SK-N-SH (cell line): ENCODE measurements at regions not wholly inside any gene's neighbourhood (a gene's known extent, or its start where the extent isn't known, plus 50 kb on each side); places are given as distances from the start of the nearest gene placed in this dataset.

Experiments used
- CTCF ChIA-PET: fragments of 300-600, 350-600 bp; formaldehyde crosslinking; extraction: SDS; loops from one replicate; lab custom pipeline; 2021; lab: Yijun Ruan, JAX
- POLR2A ChIA-PET: fragments of 350-600 bp; sonication (Branson Sonifier 250); formaldehyde crosslinking; extraction: SDS; loops from one replicate; lab custom pipeline; 2020; ENCODE audit warnings: antibody characterized with exemption, inconsistent platforms; lab: Yijun Ruan, JAX
- DNase-seq: peaks from one replicate; pipeline ENCODE4 v3.0.0; 2012
- H2AFZ ChIP-seq: fragments of 200-600 bp; sonication (generic); 2 replicates; pipeline ENCODE4 v1.8.1; 2016; ENCODE audit warnings: antibody characterized with exemption, mild to moderate bottlenecking, low read depth
- H3F3A ChIP-seq: fragments of 200-600 bp; sonication (generic); replicated peaks from 2 replicates; pipeline ENCODE3; 2016; ENCODE audit warnings: antibody characterized with exemption, mild to moderate bottlenecking; ENCODE audit not compliant: insufficient read depth
- H3K27ac ChIP-seq, 2 experiments: fragments of 200-500 bp in 1 of 2; fragments of 200-600 bp in 1 of 2; sonication (Bioruptor generic) in 1 of 2; sonication (generic), shearing (Covaris generic) in 1 of 2; 2 replicates each; pipeline versions ENCODE4 v1.5.1 to v1.6.1; 2014 to 2016; ENCODE audit warnings: low read depth in 2 of 2, inconsistent platforms in 1 of 2, low read length in 1 of 2, mild to moderate bottlenecking in 1 of 2, mixed read lengths in 1 of 2
- H3K27me3 ChIP-seq: fragments of 200-600 bp; sonication (generic), shearing (Covaris generic); 2 replicates; pipeline ENCODE4 v1.6.1; 2016; ENCODE audit warnings: mixed run types; ENCODE audit not compliant: insufficient read depth
- H3K36me3 ChIP-seq, 2 experiments: fragments of 200-500 bp in 1 of 2; fragments of 200-600 bp in 1 of 2; sonication (Bioruptor generic) in 1 of 2; sonication (generic) in 1 of 2; replicated peaks in 1 of 2; 2 replicates each; pipeline versions ENCODE3 to v1.5.1; 2014 to 2016; ENCODE audit warnings: low read length in 1 of 2, mild to moderate bottlenecking in 1 of 2; ENCODE audit not compliant: insufficient read depth in 2 of 2, control insufficient read depth in 1 of 2
- H3K4me1 ChIP-seq, 2 experiments: fragments of 200-500 bp in 1 of 2; fragments of 200-600 bp in 1 of 2; sonication (Bioruptor generic) in 1 of 2; sonication (generic), shearing (Covaris generic) in 1 of 2; 2 replicates each; pipeline versions ENCODE4 v1.5.1 to v1.6.1; 2014 to 2016; ENCODE audit warnings: low read depth in 1 of 2, low read length in 1 of 2, mixed run types in 1 of 2; ENCODE audit not compliant: insufficient read depth in 2 of 2, control insufficient read depth in 1 of 2
- H3K4me2 ChIP-seq: fragments of 200-600 bp; sonication (generic), shearing (Covaris generic); 2 replicates; pipeline ENCODE4 v1.6.1; 2017; ENCODE audit warnings: mixed run types
- H3K4me3 ChIP-seq, 2 experiments: fragments of 200-500 bp in 1 of 2; fragments of 200-600 bp in 1 of 2; sonication (Bioruptor generic) in 1 of 2; sonication (generic), shearing (Covaris generic) in 1 of 2; 2 replicates each; pipeline versions ENCODE4 v1.5.1 to v1.8.1; 2014 to 2016; ENCODE audit warnings: low read depth in 2 of 2, inconsistent platforms in 1 of 2, low read length in 1 of 2, mild to moderate bottlenecking in 1 of 2, mixed read lengths in 1 of 2, moderate library complexity in 1 of 2
- H3K79me2 ChIP-seq: fragments of 200-600 bp; sonication (generic); 2 replicates; pipeline ENCODE4 v1.8.1; 2017; ENCODE audit warnings: mild to moderate bottlenecking; ENCODE audit not compliant: insufficient read depth
- H3K9ac ChIP-seq: fragments of 200-600 bp; sonication (generic); 2 replicates; pipeline ENCODE4 v1.6.1; 2017; ENCODE audit warnings: mixed run types
- H3K9me2 ChIP-seq: fragments of 200-600 bp; sonication (generic); 2 replicates; pipeline ENCODE4 v1.6.1; 2017; ENCODE audit warnings: mixed run types
- H3K9me3 ChIP-seq: fragments of 200-600 bp; sonication (generic); 2 replicates; pipeline ENCODE4 v1.6.1; 2017; ENCODE audit warnings: mixed run types, mild to moderate bottlenecking, moderate library complexity
- H4K20me1 ChIP-seq: fragments of 200-600 bp; sonication (generic); 2 replicates; pipeline ENCODE4 v1.6.1; 2017; ENCODE audit warnings: mild to moderate bottlenecking, mixed run types; ENCODE audit not compliant: insufficient read depth
- CHD2 ChIP-seq: fragments of 150-350 bp; IDR thresholded peaks from 2 replicates; pipeline ENCODE4 v1.6.1; 2018; ENCODE audit warnings: low read length; ENCODE audit not compliant: partially characterized antibody
- CTCF ChIP-seq: fragments of 200-600 bp; sonication (generic); IDR thresholded peaks from 2 replicates; pipeline ENCODE4 v1.6.1; 2017; ENCODE audit warnings: antibody characterized with exemption, mild to moderate bottlenecking, moderate library complexity
- ELF1 ChIP-seq: IDR thresholded peaks from 2 replicates; pipeline ENCODE4 v1.4.0; 2012
- EP300 ChIP-seq, 2 experiments: IDR thresholded peaks; 2 replicates each; pipeline versions ENCODE4 v1.4.0 to v1.6.1; 2012; ENCODE audit warnings: borderline replicate concordance in 1 of 2, low read depth in 1 of 2, low read length in 1 of 2
- FOXJ3 ChIP-seq: sonication (generic); formaldehyde crosslinking; IDR thresholded peaks from 2 replicates; pipeline ENCODE4 v1.5.1; 2020; ENCODE audit warnings: mild to moderate bottlenecking, missing genetic modification reagents
- GABPA ChIP-seq: IDR thresholded peaks from 2 replicates; pipeline ENCODE4 v1.4.0; 2012; ENCODE audit warnings: low read depth, mild to moderate bottlenecking
- IRF3 ChIP-seq: fragments of 150-350 bp; IDR thresholded peaks from 2 replicates; pipeline ENCODE4 v1.6.1; 2016; ENCODE audit warnings: mild to moderate bottlenecking, low read depth, low read length
- JUND ChIP-seq: IDR thresholded peaks from 2 replicates; pipeline ENCODE4 v1.4.0; 2012
- MXI1 ChIP-seq: IDR thresholded peaks from 2 replicates; pipeline ENCODE4 v1.6.1; 2012; ENCODE audit warnings: mild to moderate bottlenecking, low read depth, low read length, improper control_type of control experiment
- NFIC ChIP-seq: IDR thresholded peaks from 2 replicates; pipeline ENCODE4 v1.4.0; 2012; ENCODE audit warnings: borderline replicate concordance
- PBX3 ChIP-seq: IDR thresholded peaks from 2 replicates; pipeline ENCODE4; 2012
- POLR2AphosphoS5 ChIP-seq: IDR thresholded peaks from 2 replicates; pipeline ENCODE4 v1.6.1; 2012; ENCODE audit warnings: low read depth, low read length
- RAD21 ChIP-seq: IDR thresholded peaks from 2 replicates; pipeline ENCODE4 v1.6.1; 2012; ENCODE audit warnings: mild to moderate bottlenecking, low read length
- REST ChIP-seq: IDR thresholded peaks from 2 replicates; pipeline ENCODE4 v1.6.1; 2012; ENCODE audit warnings: mild to moderate bottlenecking, low read depth, low read length, moderate library complexity
- TAF1 ChIP-seq: IDR thresholded peaks from 2 replicates; pipeline ENCODE4 v1.6.1; 2012; ENCODE audit warnings: low read depth, mild to moderate bottlenecking, low read length, moderate library complexity, borderline replicate concordance
- TEAD4 ChIP-seq: IDR thresholded peaks from 2 replicates; pipeline ENCODE4 v1.4.0; 2012; ENCODE audit warnings: mild to moderate bottlenecking, borderline replicate concordance; ENCODE audit not compliant: insufficient read depth
- USF1 ChIP-seq: IDR thresholded peaks from 2 replicates; pipeline ENCODE4 v1.4.0; 2012; ENCODE audit warnings: low read depth, borderline replicate concordance
- USF2 ChIP-seq: fragments of 150-350 bp; IDR thresholded peaks from 2 replicates; pipeline ENCODE4 v1.6.1; 2017; ENCODE audit warnings: antibody characterized with exemption, low read length, low read depth, borderline replicate concordance
- YY1 ChIP-seq: IDR thresholded peaks from 2 replicates; pipeline ENCODE4 v1.4.0; 2012; ENCODE audit warnings: low read depth, mild to moderate bottlenecking
- WGBS: methylation state at CpG from one replicate; pipeline ENCODE4 v1.1.6; 2017; ENCODE audit warnings: low lambda C conversion rate; 5-methylcytosine and 5-hydroxymethylcytosine counted together

GRCh38 chr22:49238181-49239141 is 589.2 kb downstream of the BRD1 start:
- POLR2A ChIA-PET, result no interaction called here
- TF ChIP-seq PBX3, result no peak
- TF ChIP-seq EP300 (IDR thresholded peaks at IDR 0.05; ENCODE audit: borderline replicate concordance in 1 of 2, low read depth in 1 of 2, low read length in 1 of 2), result no peak
- no peak for TF ChIP-seq POLR2AphosphoS5
- TF ChIP-seq CTCF, result no peak
- TF ChIP-seq USF1, result no peak
- no peak for TF ChIP-seq REST
- TF ChIP-seq JUND, result no peak
- no peak for TF ChIP-seq IRF3
- TF ChIP-seq CHD2, result no peak
- no peak for TF ChIP-seq FOXJ3
- no peak for TF ChIP-seq USF2
- TF ChIP-seq MXI1, result no peak
- no peak for TF ChIP-seq TAF1
- no peak for TF ChIP-seq RAD21
- no peak for TF ChIP-seq ELF1
- no peak for TF ChIP-seq YY1
- no peak for TF ChIP-seq TEAD4
- no peak for TF ChIP-seq NFIC
- TF ChIP-seq GABPA, result no peak
- Histone ChIP-seq H3K27ac (no peak overlapping the region), H3K9me3 (no peaks in the 10 kb centered on the region), H3K4me1 (no peaks in the 10 kb centered on the region; a peak in 1 of 4 replicates), H3K27me3 (no peaks in the 10 kb centered on the region; the same call in 1 of the 2 replicates), H4K20me1 (no peaks in the 10 kb centered on the region), H3K9me2 (no peaks in the 10 kb centered on the region), H3K9ac (no peak overlapping the region), H3K4me2 (no peak overlapping the region), H3F3A (no peaks in the 10 kb centered on the region), H3K79me2 (no peaks in the 10 kb centered on the region), H3K4me3 (no peak overlapping the region), H2AFZ (no peak overlapping the region), H3K36me3 (no peaks in the 10 kb centered on the region)
- WGBS, result 8% methylated on average over 7 of the region's 25 CpGs
- no peak for DNase-seq
- CTCF ChIA-PET, result interaction anchor here (1.2 kb wide), 2 partner anchors 66 to 192 kb away, joined by 4 read pairs; no protein-coding TSS in a partner anchor
